HEK293 (cell line): ENCODE measurements at regions not wholly inside any gene's neighbourhood (a gene's known extent, or its start where the extent isn't known, plus 50 kb on each side); places are given as distances from the start of the nearest gene placed in this dataset.

ENCODE experiments used
- CTCF ChIA-PET: fragments of 350-600 bp; formaldehyde crosslinking; extraction: SDS; loops from one replicate; lab custom pipeline; 2021; ENCODE audit warnings: antibody characterized with exemption; lab: Yijun Ruan, JAX
- POLR2A ChIA-PET: fragments of 300-600 bp; formaldehyde crosslinking; extraction: SDS; loops from one replicate; lab custom pipeline; 2020; ENCODE audit warnings: antibody characterized with exemption, inconsistent platforms; lab: Yijun Ruan, JAX
- H3K27ac ChIP-seq: fragments of 200-500 bp; sonication (Bioruptor generic); 2 replicates; pipeline ENCODE4 v1.5.1; 2014; ENCODE audit warnings: low read depth, low read length, control low read depth, inconsistent platforms; ENCODE audit errors: extremely low read depth
- H3K36me3 ChIP-seq, 2 experiments: fragments of 200-500 bp in 1 of 2; sonication (Bioruptor generic) in 1 of 2; 1 replicate in 1 of 2; 2 replicates in 1 of 2; pipeline ENCODE4 v1.5.1; 2014 to 2017; ENCODE audit warnings: inconsistent platforms in 2 of 2, low read length in 2 of 2; ENCODE audit not compliant: control insufficient read depth in 2 of 2, insufficient read depth in 1 of 2
- H3K4me1 ChIP-seq: fragments of 200-500 bp; sonication (Bioruptor generic); 2 replicates; pipeline ENCODE4 v1.5.1; 2014; ENCODE audit warnings: mild to moderate bottlenecking, low read length, inconsistent platforms; ENCODE audit not compliant: control insufficient read depth, insufficient read depth
- H3K4me3 ChIP-seq: 2 replicates; pipeline ENCODE4 v1.5.1; 2011; ENCODE audit warnings: low read depth, mild to moderate bottlenecking, control low read depth, low read length, moderate library complexity
- H3K9me3 ChIP-seq: fragments of 200-500 bp; sonication (Bioruptor generic); 2 replicates; pipeline ENCODE4 v1.5.1; 2014; ENCODE audit warnings: low read depth, low read length, inconsistent platforms; ENCODE audit not compliant: control insufficient read depth, insufficient read depth
- HOXA7 ChIP-seq: sonication (generic); formaldehyde crosslinking; IDR thresholded peaks from 2 replicates; pipeline ENCODE4 v1.8.1; 2022; ENCODE audit warnings: missing genetic modification reagents, borderline replicate concordance
- KLF8 ChIP-seq: fragments of 450-650 bp; formaldehyde crosslinking; IDR thresholded peaks from 2 replicates; pipeline ENCODE4 v1.5.1; 2016; ENCODE audit warnings: missing biosample characterization, missing genetic modification characterization
- KLF9 ChIP-seq: fragments of 450-650 bp; formaldehyde crosslinking; IDR thresholded peaks from 2 replicates; pipeline ENCODE4 v1.5.1; 2016; ENCODE audit warnings: missing biosample characterization, missing genetic modification characterization, low read depth
- OSR2 ChIP-seq: fragments of 450-650 bp; formaldehyde crosslinking; IDR thresholded peaks from 2 replicates; pipeline ENCODE4 v1.5.1; 2016; ENCODE audit warnings: missing biosample characterization, missing genetic modification characterization
- PRDM1 ChIP-seq: fragments of 450-650 bp; formaldehyde crosslinking; IDR thresholded peaks from 2 replicates; pipeline ENCODE4; 2016; ENCODE audit warnings: missing biosample characterization, missing genetic modification characterization
- ZFP69B ChIP-seq: fragments of 450-650 bp; formaldehyde crosslinking; IDR thresholded peaks from 2 replicates; pipeline ENCODE4 v1.5.1; 2016; ENCODE audit warnings: missing biosample characterization, missing genetic modification characterization
- ZNF10 ChIP-seq: fragments of 450-650 bp; formaldehyde crosslinking; IDR thresholded peaks from 2 replicates; pipeline ENCODE4 v1.5.1; 2017; ENCODE audit warnings: missing biosample characterization, missing genetic modification characterization
- ZNF155 ChIP-seq: fragments of 450-650 bp; formaldehyde crosslinking; IDR thresholded peaks from 2 replicates; pipeline ENCODE4 v1.5.1; 2016; ENCODE audit warnings: missing biosample characterization, missing genetic modification characterization
- ZNF214 ChIP-seq: fragments of 450-650 bp; formaldehyde crosslinking; IDR thresholded peaks from 2 replicates; pipeline ENCODE4 v1.5.1; 2017; ENCODE audit warnings: missing biosample characterization, mild to moderate bottlenecking, missing genetic modification characterization, borderline replicate concordance
- ZNF302 ChIP-seq: fragments of 450-650 bp; formaldehyde crosslinking; IDR thresholded peaks from 2 replicates; pipeline ENCODE4 v1.5.1; 2016; ENCODE audit warnings: missing biosample characterization, missing genetic modification characterization, low read depth
- ZNF366 ChIP-seq: fragments of 450-650 bp; formaldehyde crosslinking; conservative IDR thresholded peaks from 2 replicates; pipeline ENCODE4 v1.5.1; 2016; ENCODE audit warnings: missing biosample characterization, missing genetic modification characterization
- ZNF521 ChIP-seq: fragments of 450-650 bp; formaldehyde crosslinking; IDR thresholded peaks from 2 replicates; pipeline ENCODE4 v1.5.1; 2017; ENCODE audit warnings: missing biosample characterization, mild to moderate bottlenecking, missing genetic modification characterization
- ZNF623 ChIP-seq: fragments of 450-650 bp; formaldehyde crosslinking; IDR thresholded peaks from 2 replicates; pipeline ENCODE4 v1.5.1; 2016; ENCODE audit warnings: missing biosample characterization, missing genetic modification characterization
- ZNF629 ChIP-seq: fragments of 450-650 bp; formaldehyde crosslinking; IDR thresholded peaks from 2 replicates; pipeline ENCODE4 v1.5.1; 2017; ENCODE audit warnings: missing biosample characterization, missing genetic modification characterization
- TF ChIP-seq, protein P1 (sequence below): sonication (generic); formaldehyde crosslinking; IDR thresholded peaks from 2 replicates; pipeline ENCODE4 v1.8.1; 2022; ENCODE audit warnings: mild to moderate bottlenecking, moderate library complexity, missing genetic modification reagents
- TF ChIP-seq, protein P2 (sequence below): fragments of 450-650 bp; formaldehyde crosslinking; conservative IDR thresholded peaks from 2 replicates; pipeline ENCODE4 v1.5.1; 2016; ENCODE audit warnings: low read depth, missing biosample characterization, missing genetic modification characterization

DNA sequence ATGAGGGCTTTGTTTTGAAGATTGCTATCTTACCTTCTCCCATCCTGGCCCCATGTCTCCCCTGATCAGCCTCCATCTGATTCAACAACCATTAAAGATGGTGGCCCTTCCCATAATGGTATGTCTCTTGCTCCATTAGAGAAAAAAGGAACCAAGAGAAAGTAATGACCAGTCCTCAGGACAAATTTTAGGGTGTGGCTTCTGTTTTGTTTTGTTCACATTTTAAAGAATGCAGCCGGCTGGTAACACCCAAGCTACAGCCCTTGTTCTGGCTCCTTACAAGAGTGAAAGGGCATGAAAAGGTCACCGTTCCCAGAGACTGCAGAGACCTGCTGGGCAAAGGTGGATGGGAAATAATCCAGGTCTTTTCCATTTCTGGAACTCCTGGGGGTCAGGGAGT lies 287.9 kb upstream of the NEBL start:
- TF ChIP-seq, protein P1, sequence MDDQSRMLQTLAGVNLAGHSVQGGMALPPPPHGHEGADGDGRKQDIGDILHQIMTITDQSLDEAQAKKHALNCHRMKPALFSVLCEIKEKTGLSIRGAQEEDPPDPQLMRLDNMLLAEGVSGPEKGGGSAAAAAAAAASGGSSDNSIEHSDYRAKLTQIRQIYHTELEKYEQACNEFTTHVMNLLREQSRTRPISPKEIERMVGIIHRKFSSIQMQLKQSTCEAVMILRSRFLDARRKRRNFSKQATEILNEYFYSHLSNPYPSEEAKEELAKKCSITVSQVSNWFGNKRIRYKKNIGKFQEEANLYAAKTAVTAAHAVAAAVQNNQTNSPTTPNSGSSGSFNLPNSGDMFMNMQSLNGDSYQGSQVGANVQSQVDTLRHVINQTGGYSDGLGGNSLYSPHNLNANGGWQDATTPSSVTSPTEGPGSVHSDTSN (CRISPR knock-in tag) = no peak
- TF ChIP-seq ZNF521 (tag by site-specific recombination) = no peak
- TF ChIP-seq KLF9 (tag by site-specific recombination) = no peak
- no peak for TF ChIP-seq ZNF623 (tag by site-specific recombination)
- TF ChIP-seq, all 188 proteins: peak for 0
- ChIA-PET CTCF (interaction anchor here (0.6 kb wide), 1 partner anchor 701 kb away, joined by 4 read pairs; no protein-coding TSS in a partner anchor), POLR2A (no interaction called here)

DNA sequence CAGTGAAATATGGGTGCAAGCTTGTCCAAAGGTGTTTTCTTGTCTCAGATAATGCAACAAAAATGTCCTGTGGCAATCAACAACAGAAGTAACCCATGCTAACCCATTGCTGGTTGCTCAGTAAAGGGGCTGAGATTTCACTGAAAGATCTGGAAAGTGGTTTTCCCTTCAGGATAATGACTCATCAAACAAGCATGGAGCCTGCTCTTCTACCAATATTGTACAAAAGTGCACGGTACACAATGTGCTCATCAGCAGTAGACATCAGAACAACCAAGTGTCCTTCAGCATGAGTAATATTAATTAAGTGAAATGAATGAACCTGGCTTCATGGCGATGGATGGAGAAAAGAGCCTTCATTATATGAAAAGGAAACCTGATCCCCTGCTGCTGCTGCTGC lies 287.1 kb upstream of the NEBL start:
- ChIA-PET POLR2A (interaction anchor here (0.9 kb wide), 1 partner anchor 9 kb away, joined by 3 read pairs; no protein-coding TSS in a partner anchor), CTCF (interaction anchor here (1.3 kb wide), 1 partner anchor 13 kb away, joined by 4 read pairs; no protein-coding TSS in a partner anchor)
- H3K4me3 ChIP-seq = no peak overlapping the region
- H3K36me3 ChIP-seq = no peaks in the 10 kb centered on the region
- H3K9me3 ChIP-seq = no peaks in the 10 kb centered on the region
- no peak overlapping the region for H3K27ac ChIP-seq
- TF ChIP-seq HOXA7 (CRISPR knock-in tag) (no peak), ZNF214 (tag by site-specific recombination) (no peak), ZNF10 (tag by site-specific recombination) (peak; percentile 57; the same call in 1 of the 2 replicates), OSR2 (tag by site-specific recombination) (0 out of 2 replicates have a peak, but pooled peaks have one; percentile 13), KLF8 (tag by site-specific recombination) (no peak), ZNF302 (tag by site-specific recombination) (no peak), ZNF155 (tag by site-specific recombination) (no peak), PRDM1 (tag by site-specific recombination) (peak; percentile 52), ZNF629 (tag by site-specific recombination) (0 out of 2 replicates have a peak, but pooled peaks have one; percentile 4)
- TF ChIP-seq, protein P2, sequence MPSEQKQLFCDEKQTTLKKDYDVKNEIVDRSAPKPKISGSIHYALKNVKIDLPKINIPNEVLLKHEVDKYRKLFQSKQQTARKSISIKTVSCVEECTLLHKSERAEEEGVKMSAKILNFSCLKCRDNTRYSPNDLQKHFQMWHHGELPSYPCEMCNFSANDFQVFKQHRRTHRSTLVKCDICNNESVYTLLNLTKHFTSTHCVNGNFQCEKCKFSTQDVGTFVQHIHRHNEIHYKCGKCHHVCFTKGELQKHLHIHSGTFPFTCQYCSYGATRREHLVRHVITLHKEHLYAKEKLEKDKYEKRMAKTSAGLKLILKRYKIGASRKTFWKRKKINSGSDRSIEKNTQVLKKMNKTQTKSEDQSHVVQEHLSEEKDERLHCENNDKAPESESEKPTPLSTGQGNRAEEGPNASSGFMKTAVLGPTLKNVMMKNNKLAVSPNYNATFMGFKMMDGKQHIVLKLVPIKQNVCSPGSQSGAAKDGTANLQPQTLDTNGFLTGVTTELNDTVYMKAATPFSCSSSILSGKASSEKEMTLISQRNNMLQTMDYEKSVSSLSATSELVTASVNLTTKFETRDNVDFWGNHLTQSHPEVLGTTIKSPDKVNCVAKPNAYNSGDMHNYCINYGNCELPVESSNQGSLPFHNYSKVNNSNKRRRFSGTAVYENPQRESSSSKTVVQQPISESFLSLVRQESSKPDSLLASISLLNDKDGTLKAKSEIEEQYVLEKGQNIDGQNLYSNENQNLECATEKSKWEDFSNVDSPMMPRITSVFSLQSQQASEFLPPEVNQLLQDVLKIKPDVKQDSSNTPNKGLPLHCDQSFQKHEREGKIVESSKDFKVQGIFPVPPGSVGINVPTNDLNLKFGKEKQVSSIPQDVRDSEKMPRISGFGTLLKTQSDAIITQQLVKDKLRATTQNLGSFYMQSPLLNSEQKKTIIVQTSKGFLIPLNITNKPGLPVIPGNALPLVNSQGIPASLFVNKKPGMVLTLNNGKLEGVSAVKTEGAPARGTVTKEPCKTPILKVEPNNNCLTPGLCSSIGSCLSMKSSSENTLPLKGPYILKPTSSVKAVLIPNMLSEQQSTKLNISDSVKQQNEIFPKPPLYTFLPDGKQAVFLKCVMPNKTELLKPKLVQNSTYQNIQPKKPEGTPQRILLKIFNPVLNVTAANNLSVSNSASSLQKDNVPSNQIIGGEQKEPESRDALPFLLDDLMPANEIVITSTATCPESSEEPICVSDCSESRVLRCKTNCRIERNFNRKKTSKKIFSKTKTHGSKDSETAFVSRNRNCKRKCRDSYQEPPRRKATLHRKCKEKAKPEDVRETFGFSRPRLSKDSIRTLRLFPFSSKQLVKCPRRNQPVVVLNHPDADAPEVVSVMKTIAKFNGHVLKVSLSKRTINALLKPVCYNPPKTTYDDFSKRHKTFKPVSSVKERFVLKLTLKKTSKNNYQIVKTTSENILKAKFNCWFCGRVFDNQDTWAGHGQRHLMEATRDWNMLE (tag by site-specific recombination) = 0 out of 2 replicates have a peak, but pooled peaks have one; percentile 16
- TF ChIP-seq, all 188 proteins: peak for 5
- H3K4me1 ChIP-seq = peaks cover 5% of the 10 kb centered on the region

More for the DNA sequence above, 287.9 kb upstream of the NEBL start:
- Histone ChIP-seq H3K9me3 (no peaks in the 10 kb centered on the region), H3K4me1 (peaks cover 5% of the 10 kb centered on the region), H3K4me3 (no peak overlapping the region), H3K36me3 (no peaks in the 10 kb centered on the region), H3K27ac (no peak overlapping the region)

DNA sequence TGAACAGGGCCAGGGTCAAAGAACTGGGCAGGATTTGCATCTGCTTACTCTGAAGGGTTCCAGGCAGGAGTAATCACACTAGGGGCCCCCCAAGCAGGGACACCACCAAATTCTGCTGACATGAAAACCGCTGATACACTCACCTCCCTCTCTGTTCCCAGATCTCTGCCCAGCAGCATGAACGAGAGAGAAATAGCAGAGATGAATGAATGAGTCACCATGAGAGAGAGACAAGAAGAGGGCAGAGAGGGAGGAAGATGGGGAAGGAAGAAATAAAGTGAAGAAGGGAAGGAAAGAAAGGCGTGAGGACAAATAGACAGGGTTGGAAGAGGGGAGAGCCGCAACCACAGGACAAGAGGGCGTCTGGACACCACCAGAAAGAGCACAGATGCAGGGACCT lies 285.9 kb upstream of the NEBL start:
- CTCF ChIA-PET = no interaction called here
- H3K4me3 ChIP-seq = no peak overlapping the region
- H3K9me3 ChIP-seq = no peaks in the 10 kb centered on the region
- H3K36me3 ChIP-seq = no peaks in the 10 kb centered on the region
- H3K27ac ChIP-seq = no peak overlapping the region
- POLR2A ChIA-PET = no interaction called here
- H3K4me1 ChIP-seq = peaks cover 5% of the 10 kb centered on the region
- TF ChIP-seq ZFP69B (tag by site-specific recombination) = no peak
- TF ChIP-seq ZNF366 = 0 out of 2 replicates have a peak, but pooled peaks have one; percentile 12
